ENCODE measurements at regions not wholly inside any gene's neighbourhood (a gene's known extent, or its start where the extent isn't known, plus 50 kb on each side); places are given as distances from the start of the nearest gene placed in this dataset.

DNA sequence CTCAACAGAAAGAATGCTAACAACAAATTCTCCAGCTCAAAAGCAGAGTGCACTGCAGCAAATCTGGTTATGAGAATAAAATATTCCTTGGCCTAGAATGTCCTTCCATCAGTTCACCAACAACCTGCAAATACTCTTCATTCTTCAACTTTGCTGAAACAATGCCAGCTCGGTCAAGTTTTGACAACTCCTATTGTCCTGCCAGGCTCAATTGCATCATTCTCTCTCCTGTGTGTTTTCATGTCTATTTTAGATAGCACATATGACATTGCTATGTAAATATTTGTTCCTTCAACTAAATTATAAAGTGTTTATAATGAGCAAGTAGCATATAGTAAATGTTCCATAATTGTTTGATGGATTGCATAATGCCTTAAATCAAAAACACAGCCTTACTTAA, 463.8 kb downstream of the TLE1 start:
- TF ChIP-seq CTCF (IDR thresholded peaks at IDR 0.05) (no peak), POLR2AphosphoS5 (IDR thresholded peaks at IDR 0.05; ENCODE audit: low read depth, low read length) (no peak), SIN3A (IDR thresholded peaks at IDR 0.05; ENCODE audit: borderline replicate concordance, insufficient read depth, low read depth, low read length) (no peak), TCF7L2 (IDR thresholded peaks at IDR 0.05; ENCODE audit: low read depth, low read length) (no peak)
- TF ChIP-seq, protein P1, sequence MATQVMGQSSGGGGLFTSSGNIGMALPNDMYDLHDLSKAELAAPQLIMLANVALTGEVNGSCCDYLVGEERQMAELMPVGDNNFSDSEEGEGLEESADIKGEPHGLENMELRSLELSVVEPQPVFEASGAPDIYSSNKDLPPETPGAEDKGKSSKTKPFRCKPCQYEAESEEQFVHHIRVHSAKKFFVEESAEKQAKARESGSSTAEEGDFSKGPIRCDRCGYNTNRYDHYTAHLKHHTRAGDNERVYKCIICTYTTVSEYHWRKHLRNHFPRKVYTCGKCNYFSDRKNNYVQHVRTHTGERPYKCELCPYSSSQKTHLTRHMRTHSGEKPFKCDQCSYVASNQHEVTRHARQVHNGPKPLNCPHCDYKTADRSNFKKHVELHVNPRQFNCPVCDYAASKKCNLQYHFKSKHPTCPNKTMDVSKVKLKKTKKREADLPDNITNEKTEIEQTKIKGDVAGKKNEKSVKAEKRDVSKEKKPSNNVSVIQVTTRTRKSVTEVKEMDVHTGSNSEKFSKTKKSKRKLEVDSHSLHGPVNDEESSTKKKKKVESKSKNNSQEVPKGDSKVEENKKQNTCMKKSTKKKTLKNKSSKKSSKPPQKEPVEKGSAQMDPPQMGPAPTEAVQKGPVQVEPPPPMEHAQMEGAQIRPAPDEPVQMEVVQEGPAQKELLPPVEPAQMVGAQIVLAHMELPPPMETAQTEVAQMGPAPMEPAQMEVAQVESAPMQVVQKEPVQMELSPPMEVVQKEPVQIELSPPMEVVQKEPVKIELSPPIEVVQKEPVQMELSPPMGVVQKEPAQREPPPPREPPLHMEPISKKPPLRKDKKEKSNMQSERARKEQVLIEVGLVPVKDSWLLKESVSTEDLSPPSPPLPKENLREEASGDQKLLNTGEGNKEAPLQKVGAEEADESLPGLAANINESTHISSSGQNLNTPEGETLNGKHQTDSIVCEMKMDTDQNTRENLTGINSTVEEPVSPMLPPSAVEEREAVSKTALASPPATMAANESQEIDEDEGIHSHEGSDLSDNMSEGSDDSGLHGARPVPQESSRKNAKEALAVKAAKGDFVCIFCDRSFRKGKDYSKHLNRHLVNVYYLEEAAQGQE (IDR thresholded peaks at IDR 0.05; ENCODE audit: insufficient read depth in 1 of 2, low read depth in 2 of 2, low read length in 1 of 2): no peak

Data from Panc1 (cell line).